ENCODE measurements at regions not wholly inside any gene's neighbourhood (a gene's known extent, or its start where the extent isn't known, plus 50 kb on each side); places are given as distances from the start of the nearest gene placed in this dataset.

DNA sequence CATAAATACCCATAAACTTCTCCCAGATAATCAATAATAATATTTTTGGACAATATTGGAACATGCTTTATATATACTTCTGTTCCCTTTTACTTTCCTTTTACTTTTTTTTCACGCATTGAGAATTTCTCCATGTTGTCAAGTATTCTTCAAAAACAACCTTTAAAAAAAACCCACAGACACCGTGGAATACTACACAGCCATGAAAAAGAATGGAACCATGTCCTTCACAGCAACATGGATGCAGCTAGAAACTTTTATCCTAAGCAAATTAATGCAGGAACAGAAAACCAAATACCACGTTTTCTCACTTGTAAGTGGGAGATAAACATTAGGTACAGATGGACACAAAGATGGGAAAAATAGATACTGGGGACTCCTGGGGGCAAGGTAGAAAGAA, 854.7 kb downstream of the TBC1D22A start:
- TF ChIP-seq, protein P1, sequence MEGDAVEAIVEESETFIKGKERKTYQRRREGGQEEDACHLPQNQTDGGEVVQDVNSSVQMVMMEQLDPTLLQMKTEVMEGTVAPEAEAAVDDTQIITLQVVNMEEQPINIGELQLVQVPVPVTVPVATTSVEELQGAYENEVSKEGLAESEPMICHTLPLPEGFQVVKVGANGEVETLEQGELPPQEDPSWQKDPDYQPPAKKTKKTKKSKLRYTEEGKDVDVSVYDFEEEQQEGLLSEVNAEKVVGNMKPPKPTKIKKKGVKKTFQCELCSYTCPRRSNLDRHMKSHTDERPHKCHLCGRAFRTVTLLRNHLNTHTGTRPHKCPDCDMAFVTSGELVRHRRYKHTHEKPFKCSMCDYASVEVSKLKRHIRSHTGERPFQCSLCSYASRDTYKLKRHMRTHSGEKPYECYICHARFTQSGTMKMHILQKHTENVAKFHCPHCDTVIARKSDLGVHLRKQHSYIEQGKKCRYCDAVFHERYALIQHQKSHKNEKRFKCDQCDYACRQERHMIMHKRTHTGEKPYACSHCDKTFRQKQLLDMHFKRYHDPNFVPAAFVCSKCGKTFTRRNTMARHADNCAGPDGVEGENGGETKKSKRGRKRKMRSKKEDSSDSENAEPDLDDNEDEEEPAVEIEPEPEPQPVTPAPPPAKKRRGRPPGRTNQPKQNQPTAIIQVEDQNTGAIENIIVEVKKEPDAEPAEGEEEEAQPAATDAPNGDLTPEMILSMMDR (IDR thresholded peaks at IDR 0.05), result no peak
- TF ChIP-seq POLR2A (IDR thresholded peaks at IDR 0.05), result no peak

Measured in adrenal gland (tissue), 5 donors.